C4-2B (cell line): ENCODE measurements at regions not wholly inside any gene's neighbourhood (a gene's known extent, or its start where the extent isn't known, plus 50 kb on each side); places are given as distances from the start of the nearest gene placed in this dataset.

Experiments
- ZFX ChIP-seq: fragments of 450-650 bp; IDR thresholded peaks from 2 replicates; pipeline ENCODE4 v1.6.1; 2017
- TF ChIP-seq, protein P1 (sequence below): fragments of 450-650 bp; conservative IDR thresholded peaks from 2 replicates; pipeline ENCODE4 v1.5.1; 2017; ENCODE audit warnings: mild to moderate bottlenecking

DNA sequence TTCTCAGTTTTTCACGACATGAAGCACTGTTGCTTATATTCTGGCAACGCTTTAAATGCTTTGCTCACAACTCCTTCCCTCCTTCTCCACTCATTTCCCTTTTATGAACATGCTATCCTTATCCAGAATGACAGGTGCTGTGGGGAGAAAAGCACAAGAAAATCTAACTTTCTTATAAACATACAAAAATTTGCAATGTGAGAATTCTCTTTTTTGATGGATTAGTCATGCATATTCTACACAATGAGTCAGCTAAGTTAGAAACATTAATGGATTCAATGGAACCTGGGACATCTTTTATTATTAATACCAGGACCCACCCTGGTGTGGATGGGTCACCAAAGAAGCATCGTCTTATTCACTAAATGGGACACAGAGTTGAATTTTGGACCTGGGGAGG is 234.6 kb upstream of the CDH5 start:
- TF ChIP-seq, protein P1, sequence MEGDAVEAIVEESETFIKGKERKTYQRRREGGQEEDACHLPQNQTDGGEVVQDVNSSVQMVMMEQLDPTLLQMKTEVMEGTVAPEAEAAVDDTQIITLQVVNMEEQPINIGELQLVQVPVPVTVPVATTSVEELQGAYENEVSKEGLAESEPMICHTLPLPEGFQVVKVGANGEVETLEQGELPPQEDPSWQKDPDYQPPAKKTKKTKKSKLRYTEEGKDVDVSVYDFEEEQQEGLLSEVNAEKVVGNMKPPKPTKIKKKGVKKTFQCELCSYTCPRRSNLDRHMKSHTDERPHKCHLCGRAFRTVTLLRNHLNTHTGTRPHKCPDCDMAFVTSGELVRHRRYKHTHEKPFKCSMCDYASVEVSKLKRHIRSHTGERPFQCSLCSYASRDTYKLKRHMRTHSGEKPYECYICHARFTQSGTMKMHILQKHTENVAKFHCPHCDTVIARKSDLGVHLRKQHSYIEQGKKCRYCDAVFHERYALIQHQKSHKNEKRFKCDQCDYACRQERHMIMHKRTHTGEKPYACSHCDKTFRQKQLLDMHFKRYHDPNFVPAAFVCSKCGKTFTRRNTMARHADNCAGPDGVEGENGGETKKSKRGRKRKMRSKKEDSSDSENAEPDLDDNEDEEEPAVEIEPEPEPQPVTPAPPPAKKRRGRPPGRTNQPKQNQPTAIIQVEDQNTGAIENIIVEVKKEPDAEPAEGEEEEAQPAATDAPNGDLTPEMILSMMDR, result no peak
- TF ChIP-seq ZFX, result no peak
